ENCODE measurements at regions not wholly inside any gene's neighbourhood (a gene's known extent, or its start where the extent isn't known, plus 50 kb on each side); places are given as distances from the start of the nearest gene placed in this dataset.

- no peak for TF ChIP-seq CTCF (conservative IDR thresholded peaks at IDR 0.05 in 1 of 2, IDR thresholded peaks at IDR 0.05 in 1 of 2; ENCODE audit: low read depth in 1 of 2, low read length in 2 of 2)
- no peak for TF ChIP-seq EZH2 (IDR thresholded peaks at IDR 0.05; ENCODE audit: low read length, missing control alignments)
Observed at GRCh38 chr15:70318594-70319465, 221.1 kb upstream of the TLE3 start.
